DMS53 treated with DMSO at 0.1 percent for 48 hours (cell line): ENCODE measurements at regions not wholly inside any gene's neighbourhood (a gene's known extent, or its start where the extent isn't known, plus 50 kb on each side); places are given as distances from the start of the nearest gene placed in this dataset.

ENCODE experiments used
- DNase-seq: peaks from one replicate; lab custom pipeline; 2025; ENCODE audit not compliant: unreplicated experiment; lab: John Stamatoyannopoulos, UW

GRCh38 chr3:117572786-117573185 lies 863.2 kb downstream of the TUSC7 start:
- DNase-seq: no peak

GRCh38 chr3:117580806-117581205 lies 871.2 kb downstream of the TUSC7 start:
- DNase-seq: no peak

DNA sequence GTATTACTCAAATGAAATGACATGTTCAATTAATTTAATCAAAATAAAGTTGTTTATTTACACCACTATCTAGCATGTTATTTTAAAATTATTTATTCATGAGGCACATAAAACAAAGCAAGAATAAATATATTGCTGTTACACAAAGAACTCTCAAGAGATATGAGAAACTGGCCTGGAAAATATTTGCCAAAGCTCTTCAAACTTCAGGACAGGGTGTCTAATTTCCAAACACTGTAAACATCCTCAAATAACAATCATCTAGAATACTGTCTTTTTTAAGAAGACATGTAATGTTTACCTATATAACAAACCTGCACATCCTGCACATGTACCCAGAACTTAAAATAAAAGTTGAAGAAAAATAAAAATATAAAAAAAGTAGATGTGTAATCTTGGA lies 876.6 kb downstream of the TUSC7 start:
- peak; percentile 56 for DNase-seq

DNA sequence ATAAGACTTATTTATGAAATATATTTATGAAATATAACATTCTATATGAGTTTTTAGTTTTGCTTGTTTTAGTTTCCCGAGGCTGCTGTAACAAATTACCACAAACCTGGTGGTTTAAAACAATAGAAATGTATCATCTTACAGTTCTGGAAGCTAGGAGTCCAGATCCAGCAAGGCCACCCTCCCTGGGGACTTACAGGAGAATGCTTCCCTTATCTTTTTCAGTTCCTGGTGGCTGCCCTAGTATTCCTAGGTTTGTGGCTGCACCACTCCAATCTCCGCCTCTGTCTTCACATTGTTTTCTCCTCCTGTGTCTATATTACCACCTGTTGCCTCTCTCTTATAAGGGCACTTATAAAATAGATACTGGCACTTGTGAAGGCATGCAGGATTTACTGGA lies 877.8 kb downstream of the TUSC7 start:
- peak; percentile 24 for DNase-seq

GRCh38 chr3:117589454-117589853 lies 879.9 kb downstream of the TUSC7 start:
- DNase-seq: no peak

DNA sequence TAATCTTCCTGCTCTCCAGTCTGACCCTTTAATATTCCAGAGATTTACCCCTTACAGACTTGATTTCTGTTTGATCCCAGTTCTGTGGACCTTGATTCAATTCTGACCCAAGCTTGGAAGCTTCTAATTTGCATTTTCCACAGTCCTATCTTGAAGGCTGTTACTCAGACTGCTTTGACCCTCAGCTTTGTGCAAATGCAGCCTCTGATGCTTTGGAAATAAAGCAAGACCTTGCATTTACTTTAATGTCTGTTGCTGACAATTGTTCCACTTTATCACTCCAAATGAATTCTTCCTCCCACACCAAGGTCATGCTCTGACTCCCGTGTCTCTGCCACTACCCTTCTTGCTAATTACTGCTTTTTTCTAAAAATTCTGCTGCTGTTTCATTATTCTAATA lies 886.0 kb downstream of the TUSC7 start:
- DNase-seq: no peak

GRCh38 chr3:117596503-117596902 lies 886.9 kb downstream of the TUSC7 start:
- DNase-seq: no peak

DNA sequence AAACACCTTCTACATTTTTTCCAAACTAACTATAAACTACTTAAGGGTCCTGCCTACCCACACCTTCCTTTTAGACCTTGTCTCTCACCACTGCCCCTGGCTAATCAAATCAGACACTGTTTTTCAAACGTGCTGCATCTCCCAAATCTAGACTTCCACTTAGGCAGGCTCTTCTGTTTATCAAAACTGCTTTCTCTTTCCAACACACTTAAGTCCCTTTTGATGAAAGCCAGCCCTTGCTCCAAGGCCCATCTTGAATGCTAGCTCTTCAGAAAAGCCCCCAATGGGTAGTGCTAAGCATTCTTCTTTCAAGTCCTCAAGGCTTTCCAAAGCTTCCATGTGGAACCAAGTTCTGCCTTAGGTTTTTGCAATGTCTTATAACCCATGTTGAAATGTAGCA lies 888.3 kb downstream of the TUSC7 start:
- DNase-seq: no peak

DNA sequence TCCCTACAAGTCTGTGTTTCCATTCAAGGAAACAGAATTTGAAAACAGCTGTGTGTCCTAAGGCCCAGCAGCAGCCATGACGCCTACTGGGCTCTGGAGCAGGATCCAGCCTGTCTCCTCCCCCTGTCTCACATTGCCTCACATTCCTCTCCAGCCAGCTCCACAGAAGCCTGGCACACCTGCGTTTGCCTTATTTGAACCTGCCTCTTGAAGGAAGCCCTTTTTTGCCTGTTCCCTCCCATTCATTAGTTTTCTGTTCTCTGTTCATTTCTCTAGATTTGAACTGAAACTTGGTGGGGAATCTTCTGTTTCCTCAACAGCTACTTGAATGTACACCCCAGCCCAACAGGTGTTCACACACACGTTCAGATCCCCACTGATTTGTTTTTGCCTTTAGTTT lies 890.5 kb downstream of the TUSC7 start:
- DNase-seq: no peak

DNA sequence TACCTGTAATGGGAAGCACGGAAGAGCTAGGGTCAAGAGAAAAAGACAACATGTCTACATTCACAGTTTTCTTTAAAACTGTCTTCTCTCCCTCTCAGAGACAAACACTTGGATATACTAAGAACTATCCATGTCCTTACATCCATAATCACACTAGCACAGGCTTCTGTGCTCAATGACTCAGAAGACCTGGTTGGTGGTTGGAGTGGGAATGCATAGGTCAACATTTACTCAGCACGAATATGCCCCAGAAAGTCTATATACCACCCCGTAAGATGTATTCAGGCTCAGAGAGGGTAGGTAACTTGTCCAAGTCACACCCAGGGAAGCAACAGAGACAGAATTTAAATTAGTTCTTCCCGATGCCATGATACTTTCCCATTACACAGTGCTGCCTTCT lies 891.1 kb downstream of the TUSC7 start:
- DNase-seq: no peak

DNA sequence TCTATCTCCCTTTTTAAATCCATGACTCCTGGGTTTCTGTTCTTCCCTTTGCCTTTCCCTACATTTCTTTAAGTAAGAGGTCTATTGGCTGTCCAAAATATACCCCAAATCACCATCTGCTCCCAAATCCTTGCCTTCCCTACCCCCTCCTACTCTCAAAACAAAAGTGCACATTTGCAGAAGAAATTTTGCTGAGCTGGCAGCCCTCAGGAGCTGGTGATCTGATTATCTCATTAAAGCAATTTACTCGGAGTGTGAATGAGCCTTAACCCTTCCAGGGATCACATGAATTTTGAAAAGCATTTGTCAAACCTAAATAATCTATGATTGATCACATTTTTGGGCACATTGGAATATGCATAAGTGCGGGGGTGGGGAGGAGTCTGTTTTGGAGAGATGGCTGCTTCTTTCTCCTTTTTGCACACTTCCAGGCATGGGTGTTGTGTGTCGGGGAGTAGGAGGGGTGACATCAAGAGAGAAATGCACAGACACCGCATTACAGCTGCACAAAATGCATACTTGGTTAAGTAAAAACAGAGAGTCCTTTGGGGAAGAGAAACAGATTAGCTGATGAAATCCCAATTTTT lies 892.6 kb downstream of the TUSC7 start:
- DNase-seq: no peak

GRCh38 chr3:117603097-117603496 lies 893.5 kb downstream of the TUSC7 start:
- DNase-seq: no peak

- no peak for DNase-seq
These were observed 897.3 kb downstream of the TUSC7 start for GRCh38 chr3:117606866-117607265.

DNA sequence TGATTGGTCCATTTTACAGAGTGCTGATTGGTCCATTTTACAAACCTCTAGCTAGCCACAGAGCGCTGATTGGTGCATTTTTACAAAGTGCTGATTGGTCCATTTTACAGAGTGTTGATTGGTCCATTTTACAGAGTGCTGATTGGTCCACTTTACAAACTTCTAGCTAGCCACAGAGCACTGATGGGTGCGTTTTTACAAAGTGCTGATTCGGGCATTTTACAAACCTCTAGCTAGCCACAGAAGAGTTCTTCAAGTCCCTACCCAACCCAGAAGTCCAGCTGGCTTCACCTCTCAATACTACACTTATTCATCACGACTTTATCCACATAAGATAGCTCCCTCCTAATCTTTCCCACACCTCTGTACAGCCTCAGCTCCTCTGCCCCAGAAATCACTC lies 899.8 kb downstream of the TUSC7 start:
- DNase-seq: no peak

DNA sequence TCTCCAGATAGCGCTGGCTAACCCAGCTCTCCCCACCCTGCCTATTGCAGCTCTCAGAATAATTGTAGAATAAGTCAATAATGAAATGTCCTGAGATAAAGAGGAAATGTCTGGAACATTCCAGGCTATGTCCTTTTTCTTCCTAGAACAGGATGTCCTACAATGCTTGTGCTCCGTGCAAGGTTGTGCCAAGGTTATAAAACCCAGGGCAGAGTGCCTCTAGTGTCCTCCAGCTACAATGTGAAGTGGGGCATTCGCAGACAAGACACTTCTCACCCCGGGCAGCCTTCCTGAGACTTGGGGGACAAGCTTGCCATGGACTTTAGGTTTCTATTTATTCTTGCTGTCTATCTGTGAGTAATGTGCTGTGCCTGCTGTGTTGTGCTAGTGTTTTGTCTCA lies 900.6 kb downstream of the TUSC7 start:
- no peak for DNase-seq

- no peak for DNase-seq
These were observed 901.6 kb downstream of the TUSC7 start for GRCh38 chr3:117611211-117611610.

DNA sequence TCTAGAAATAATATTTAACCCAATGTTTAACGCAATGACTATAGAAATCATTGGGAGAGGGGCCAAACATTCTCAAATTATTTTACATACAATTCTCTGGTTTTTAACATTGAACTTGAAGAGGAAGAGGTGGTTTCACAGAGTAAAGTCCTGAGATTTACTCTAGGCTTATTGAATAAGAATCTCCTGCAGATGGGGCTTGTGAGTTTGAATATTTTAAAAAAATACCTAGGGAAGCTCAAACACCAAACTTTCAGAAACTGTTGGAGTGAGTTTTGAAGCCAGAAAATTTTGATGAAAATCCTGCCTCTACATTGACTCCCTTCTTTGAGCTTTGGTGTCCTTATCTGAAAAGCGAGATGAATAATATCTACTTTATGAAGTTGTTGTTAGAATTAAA lies 906.6 kb downstream of the TUSC7 start:
- DNase-seq: no peak

DNA sequence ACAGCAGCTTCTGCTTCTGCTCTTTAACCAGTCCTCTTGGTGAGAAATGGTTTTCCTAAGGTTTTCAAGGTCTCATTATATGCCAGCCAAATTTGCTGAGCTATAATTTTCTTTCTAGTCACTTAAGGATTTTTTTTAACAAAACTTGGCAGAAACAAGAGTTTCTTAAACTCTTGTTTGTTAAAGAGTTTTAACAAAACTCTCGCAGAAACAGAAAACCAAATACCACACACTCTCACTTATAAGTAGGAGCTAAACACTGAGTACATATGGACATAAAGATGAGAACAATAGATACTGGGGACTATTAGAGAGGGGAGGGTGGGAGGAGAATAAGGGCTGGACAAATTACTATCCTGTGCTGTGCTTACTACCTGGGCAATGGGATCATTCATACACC lies 908.3 kb downstream of the TUSC7 start:
- DNase-seq: no peak

DNA sequence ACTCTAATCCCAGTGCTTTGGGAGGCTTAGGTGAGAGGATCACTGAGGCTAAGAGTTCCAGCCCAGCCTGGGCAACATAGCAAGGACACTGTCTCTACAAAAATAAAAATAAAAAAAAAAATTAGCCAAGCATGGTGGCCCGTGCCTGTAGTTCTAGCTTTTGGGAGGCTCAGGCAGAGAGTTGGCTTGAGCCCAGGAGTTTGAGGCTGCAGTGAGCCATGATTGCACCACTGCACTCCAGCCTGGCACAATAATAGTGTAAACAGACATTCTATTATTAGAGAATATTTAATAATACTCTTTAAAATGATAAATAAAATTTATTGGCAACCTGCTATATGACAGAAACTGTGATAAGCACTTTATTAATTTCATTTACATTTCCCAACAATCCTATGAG lies 908.9 kb downstream of the TUSC7 start:
- no peak for DNase-seq

- DNase-seq: no peak
These were observed 910.2 kb downstream of the TUSC7 start for GRCh38 chr3:117619805-117620204.

- peak; percentile 25 for DNase-seq
These were observed 912.7 kb downstream of the TUSC7 start for GRCh38 chr3:117622171-117622841.

GRCh38 chr3:117624424-117624823 lies 914.8 kb downstream of the TUSC7 start:
- no peak for DNase-seq

DNA sequence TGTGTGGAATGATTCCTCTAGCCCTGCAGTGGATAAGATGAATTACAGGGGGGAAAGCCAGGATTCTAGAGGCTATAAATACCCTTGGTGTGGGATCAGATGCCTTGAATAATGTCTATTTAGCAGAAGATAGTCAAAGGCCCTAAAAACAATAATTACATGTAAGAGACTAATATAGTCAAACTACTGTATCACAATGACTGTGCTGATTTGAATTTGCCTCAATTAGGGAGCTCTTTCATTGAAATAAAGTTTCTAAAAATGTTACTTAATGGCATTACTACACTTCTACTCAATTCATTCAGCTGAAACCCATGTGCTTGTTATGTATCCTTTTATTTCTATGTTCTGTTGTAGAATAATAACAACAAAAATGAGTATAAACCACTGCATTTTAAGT lies 915.6 kb downstream of the TUSC7 start:
- DNase-seq: no peak
